HCT116 (cell line): ENCODE measurements at regions not wholly inside any gene's neighbourhood (a gene's known extent, or its start where the extent isn't known, plus 50 kb on each side); places are given as distances from the start of the nearest gene placed in this dataset.

ENCODE experiments used
- CBX3 ChIP-seq: IDR thresholded peaks from 2 replicates; pipeline ENCODE4 v1.6.1; 2012; ENCODE audit warnings: low read depth
- CEBPB ChIP-seq: IDR thresholded peaks from 2 replicates; pipeline ENCODE4 v1.6.1; 2012; ENCODE audit warnings: low read depth
- CTCF ChIP-seq, 3 experiments: fragments of 200-600 bp in 1 of 3; sonication (generic) in 1 of 3; IDR thresholded peaks in 2 of 3; conservative IDR thresholded peaks in 1 of 3; 2 replicates each; pipeline ENCODE4 v1.5.1; 2012 to 2017; ENCODE audit warnings: low read depth in 2 of 3, low read length in 2 of 3, antibody characterized with exemption in 1 of 3, borderline replicate concordance in 1 of 3, control low read depth in 1 of 3, mild to moderate bottlenecking in 1 of 3, mixed read lengths in 1 of 3, mixed run types in 1 of 3, moderate library complexity in 1 of 3; ENCODE audit not compliant: insufficient read depth in 1 of 3
- EZH2 ChIP-seq: fragments of 200-600 bp; sonication (generic); IDR thresholded peaks from 2 replicates; pipeline ENCODE4 v1.6.1; 2017; ENCODE audit warnings: antibody characterized with exemption, mixed run types
- EZH2phosphoT487 ChIP-seq: fragments of 200-600 bp; IDR thresholded peaks from 2 replicates; pipeline ENCODE4 v1.6.1; 2018; ENCODE audit warnings: antibody characterized with exemption, borderline replicate concordance
- MAX ChIP-seq: IDR thresholded peaks from 2 replicates; pipeline ENCODE4 v1.6.1; 2012
- POLR2A ChIP-seq: IDR thresholded peaks from 2 replicates; pipeline ENCODE4 v1.7.0; 2011; ENCODE audit warnings: borderline replicate concordance; ENCODE audit not compliant: insufficient read depth, insufficient read length; ENCODE audit errors: extremely low read depth
- SP1 ChIP-seq: IDR thresholded peaks from 2 replicates; pipeline ENCODE4 v1.6.1; 2012; ENCODE audit warnings: low read depth
- YY1 ChIP-seq: IDR thresholded peaks from 2 replicates; pipeline ENCODE4 v1.6.1; 2011; ENCODE audit warnings: low read length, low read depth, moderate library complexity, mild to moderate bottlenecking; ENCODE audit not compliant: insufficient replicate concordance; ENCODE audit errors: extremely low read depth
- ZBTB33 ChIP-seq: IDR thresholded peaks from 2 replicates; pipeline ENCODE4 v1.6.1; 2011; ENCODE audit warnings: mild to moderate bottlenecking, low read length, moderate library complexity; ENCODE audit not compliant: insufficient replicate concordance; ENCODE audit errors: extremely low read depth
- ZFX ChIP-seq: fragments of 450-650 bp; IDR thresholded peaks from 2 replicates; pipeline ENCODE4 v1.6.1; 2017
- ZNF274 ChIP-seq: fragments of 200-500 bp; sonication (Bioruptor generic); IDR thresholded peaks from 2 replicates; pipeline ENCODE4 v1.6.1; 2014; ENCODE audit warnings: mild to moderate bottlenecking, low read depth, low read length, inconsistent platforms
- TF ChIP-seq, protein P1 (sequence below): IDR thresholded peaks from 2 replicates; pipeline ENCODE4 v1.6.1; 2012; ENCODE audit warnings: low read depth
- TF ChIP-seq, protein P2 (sequence below): IDR thresholded peaks from 2 replicates; pipeline ENCODE4 v1.6.1; 2012

DNA sequence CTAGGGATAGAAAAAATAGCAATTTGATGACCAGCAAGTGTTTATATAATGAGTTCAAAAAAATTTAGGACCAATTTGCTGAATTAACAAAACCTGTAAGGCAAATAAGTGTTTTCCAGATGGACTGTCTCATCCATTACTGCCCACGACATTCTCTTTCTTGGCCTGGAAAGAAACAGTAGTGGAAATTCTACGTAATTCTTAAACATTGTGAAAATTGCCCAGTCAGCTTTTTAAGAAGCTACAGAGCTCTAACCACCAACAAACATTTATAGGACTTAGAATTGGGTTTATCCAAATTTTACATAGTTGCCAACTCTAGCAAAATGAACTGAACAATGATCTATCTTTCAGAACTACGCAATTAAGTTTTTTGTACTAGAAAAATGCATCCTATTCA lies 227.7 kb upstream of the PEX5L start:
- no peak for TF ChIP-seq EZH2phosphoT487
- TF ChIP-seq, protein P1, sequence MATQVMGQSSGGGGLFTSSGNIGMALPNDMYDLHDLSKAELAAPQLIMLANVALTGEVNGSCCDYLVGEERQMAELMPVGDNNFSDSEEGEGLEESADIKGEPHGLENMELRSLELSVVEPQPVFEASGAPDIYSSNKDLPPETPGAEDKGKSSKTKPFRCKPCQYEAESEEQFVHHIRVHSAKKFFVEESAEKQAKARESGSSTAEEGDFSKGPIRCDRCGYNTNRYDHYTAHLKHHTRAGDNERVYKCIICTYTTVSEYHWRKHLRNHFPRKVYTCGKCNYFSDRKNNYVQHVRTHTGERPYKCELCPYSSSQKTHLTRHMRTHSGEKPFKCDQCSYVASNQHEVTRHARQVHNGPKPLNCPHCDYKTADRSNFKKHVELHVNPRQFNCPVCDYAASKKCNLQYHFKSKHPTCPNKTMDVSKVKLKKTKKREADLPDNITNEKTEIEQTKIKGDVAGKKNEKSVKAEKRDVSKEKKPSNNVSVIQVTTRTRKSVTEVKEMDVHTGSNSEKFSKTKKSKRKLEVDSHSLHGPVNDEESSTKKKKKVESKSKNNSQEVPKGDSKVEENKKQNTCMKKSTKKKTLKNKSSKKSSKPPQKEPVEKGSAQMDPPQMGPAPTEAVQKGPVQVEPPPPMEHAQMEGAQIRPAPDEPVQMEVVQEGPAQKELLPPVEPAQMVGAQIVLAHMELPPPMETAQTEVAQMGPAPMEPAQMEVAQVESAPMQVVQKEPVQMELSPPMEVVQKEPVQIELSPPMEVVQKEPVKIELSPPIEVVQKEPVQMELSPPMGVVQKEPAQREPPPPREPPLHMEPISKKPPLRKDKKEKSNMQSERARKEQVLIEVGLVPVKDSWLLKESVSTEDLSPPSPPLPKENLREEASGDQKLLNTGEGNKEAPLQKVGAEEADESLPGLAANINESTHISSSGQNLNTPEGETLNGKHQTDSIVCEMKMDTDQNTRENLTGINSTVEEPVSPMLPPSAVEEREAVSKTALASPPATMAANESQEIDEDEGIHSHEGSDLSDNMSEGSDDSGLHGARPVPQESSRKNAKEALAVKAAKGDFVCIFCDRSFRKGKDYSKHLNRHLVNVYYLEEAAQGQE: no peak
- TF ChIP-seq POLR2A: no peak
- no peak for TF ChIP-seq CTCF (IDR thresholded peaks at IDR 0.05 in 2 of 3, conservative IDR thresholded peaks at IDR 0.05 in 1 of 3; ENCODE audit: borderline replicate concordance in 1 of 3, insufficient read depth in 1 of 3, low read depth in 2 of 3, low read length in 2 of 3)
- TF ChIP-seq, protein P2, sequence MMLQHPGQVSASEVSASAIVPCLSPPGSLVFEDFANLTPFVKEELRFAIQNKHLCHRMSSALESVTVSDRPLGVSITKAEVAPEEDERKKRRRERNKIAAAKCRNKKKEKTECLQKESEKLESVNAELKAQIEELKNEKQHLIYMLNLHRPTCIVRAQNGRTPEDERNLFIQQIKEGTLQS: no peak
- TF ChIP-seq YY1: no peak
- no peak for TF ChIP-seq SP1
- TF ChIP-seq ZNF274: no peak
- no peak for TF ChIP-seq MAX
- no peak for TF ChIP-seq CEBPB
- no peak for TF ChIP-seq EZH2
- TF ChIP-seq ZFX: no peak
- no peak for TF ChIP-seq ZBTB33
- TF ChIP-seq CBX3: no peak
